HG03571 (cell line): ENCODE measurements at regions not wholly inside any gene's neighbourhood (a gene's known extent, or its start where the extent isn't known, plus 50 kb on each side); places are given as distances from the start of the nearest gene placed in this dataset.

Experiments used
- ATAC-seq: cut with Tn5 transposase; IDR thresholded peaks from one replicate; pipeline ENCODE4 v1.9.1; 2021; ENCODE audit not compliant: unreplicated experiment

DNA sequence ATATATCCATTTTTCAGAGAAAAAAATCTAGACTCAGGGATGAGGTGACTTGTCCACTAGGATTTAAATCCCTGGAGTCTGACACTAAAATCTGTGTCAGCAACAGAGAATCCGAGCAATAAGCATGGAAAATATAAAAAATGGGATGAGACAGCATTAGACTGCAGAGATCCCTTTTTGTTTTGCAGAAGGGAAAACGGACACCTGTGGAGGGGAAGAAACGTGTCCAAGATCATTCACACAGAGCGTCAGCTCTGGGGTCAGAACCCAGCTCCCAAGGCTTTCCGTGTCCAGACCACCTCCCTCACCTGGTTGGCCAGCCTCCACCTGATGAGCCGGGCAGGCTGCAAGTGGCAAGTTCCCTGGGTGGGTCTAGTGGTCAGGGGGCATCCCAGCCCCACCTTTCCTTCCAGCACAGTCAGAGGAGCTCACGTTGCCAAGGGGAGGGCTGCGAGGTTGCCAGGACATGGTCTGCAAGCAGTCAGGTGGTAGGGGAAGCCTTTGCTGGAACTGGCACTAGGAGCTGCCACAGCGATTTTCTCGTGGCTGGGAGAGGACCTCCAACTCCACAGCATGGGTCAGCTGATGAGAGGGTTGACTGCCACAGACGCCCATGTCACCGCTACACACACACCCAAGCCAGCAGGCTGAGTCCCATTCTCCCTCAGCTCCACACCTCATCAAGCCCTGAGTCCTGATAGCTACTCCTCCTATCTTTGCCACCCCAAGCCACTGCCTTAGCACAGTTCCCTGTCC, 65.9 kb upstream of the CPLX2 start:
- ATAC-seq, result no peak

DNA sequence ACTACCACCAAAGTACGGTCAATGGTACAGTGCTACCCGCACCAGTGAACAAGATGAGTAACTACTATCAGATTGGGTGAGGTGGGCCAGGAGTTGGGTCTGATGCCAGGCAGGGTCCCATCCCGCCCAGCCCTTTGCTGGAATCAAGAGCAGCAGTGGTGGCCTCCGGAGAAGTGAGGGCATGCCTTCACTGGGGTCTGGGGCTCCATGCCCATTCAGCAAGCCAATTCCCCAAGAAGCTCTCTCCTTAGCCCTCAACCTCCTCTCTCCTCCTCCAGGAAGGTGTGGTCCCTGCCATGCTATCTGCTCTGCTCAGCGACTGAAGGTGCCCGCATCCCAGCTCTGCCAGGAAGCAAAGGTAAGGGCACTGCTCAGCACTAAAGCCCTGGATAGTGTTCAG, 62.7 kb upstream of the CPLX2 start:
- no peak for ATAC-seq

DNA sequence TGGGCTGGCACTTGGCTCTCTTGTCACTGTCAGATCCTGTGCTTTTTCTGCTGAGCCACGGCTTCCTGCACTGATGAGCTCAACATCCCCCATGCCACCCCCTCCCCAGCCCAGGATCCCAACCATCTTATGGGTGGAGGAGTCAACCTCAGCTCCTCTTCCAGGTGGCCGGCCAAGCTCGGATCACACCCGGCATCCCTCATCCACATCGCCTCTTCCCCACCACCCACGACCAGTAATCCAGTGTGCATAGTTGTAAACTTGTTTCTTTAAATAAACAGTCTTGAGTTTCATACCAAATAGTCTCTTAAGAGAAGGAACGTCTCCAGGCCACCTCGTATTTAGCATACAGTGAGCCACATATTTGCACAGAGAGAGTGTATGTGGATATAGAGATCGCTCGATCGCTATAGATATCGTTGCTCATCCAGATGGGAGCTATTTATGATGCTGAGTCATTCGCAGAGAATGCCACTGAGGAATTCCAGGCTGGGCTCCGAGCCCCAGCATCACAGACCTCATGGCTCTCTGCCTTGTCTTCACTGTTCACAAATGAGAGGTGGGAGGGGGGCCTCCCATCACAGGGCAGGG, 61.8 kb upstream of the CPLX2 start:
- ATAC-seq, result no peak

DNA sequence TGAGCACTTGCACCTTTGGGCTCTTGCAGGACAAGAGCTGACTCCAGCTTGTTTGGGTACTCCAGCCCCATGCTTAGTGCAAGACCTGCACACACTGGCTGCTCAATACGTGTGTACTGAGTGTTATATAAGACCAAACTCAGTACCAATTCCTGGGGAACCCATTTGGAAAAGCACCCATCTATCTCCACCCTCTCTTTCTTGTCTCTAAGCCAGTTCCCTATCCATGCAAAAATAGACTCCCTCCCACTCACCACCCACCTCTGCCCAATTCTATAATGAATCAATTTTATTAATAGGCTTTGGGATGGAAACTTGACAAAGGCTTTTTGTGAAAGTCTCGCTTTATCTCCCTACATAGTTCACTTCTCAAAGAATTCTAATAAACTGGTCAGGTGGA, 60.9 kb upstream of the CPLX2 start:
- ATAC-seq, result no peak

DNA sequence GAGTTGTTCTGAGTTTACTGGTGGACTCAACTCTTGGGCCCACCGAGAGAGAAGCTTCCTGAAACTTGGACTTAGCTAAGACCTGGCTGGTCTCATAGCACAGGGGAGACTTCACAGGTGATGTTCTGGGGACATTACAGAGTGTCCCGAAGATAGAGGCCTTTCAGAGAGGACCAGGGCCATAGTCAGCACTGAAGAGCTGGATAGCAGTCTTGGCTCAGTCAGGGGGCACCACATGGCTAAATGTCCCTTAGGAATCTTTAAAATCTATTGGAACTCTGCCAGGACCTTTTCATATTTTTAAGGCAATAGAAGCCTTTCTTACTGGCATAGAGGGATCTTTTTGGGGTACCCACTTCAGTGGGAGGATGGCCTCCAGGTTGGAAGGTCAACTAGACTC, 59.8 kb upstream of the CPLX2 start:
- ATAC-seq, result no peak

- no peak for ATAC-seq
These were observed 57.3 kb upstream of the CPLX2 start for GRCh38 chr5:175813943-175814630.

DNA sequence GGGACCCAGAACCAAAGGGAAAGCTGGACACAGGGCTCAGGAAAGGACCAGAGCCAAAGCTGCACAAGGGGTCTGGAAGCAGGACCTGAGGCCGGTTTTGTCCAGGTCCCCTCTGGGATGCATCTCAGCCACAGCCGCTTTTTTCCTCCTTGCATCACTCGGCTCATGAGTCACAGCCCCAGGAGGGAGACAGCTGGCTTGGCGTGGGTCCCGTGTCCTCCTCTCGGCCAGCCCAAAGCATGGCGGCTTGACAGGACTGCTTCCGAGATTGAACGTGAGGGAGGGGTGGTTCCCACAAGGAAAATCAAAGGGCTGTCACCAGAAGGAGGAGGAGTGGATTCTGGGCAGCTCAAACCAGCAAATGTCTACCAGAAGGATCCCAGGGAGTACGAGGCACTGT, 56.7 kb upstream of the CPLX2 start:
- no peak for ATAC-seq

- ATAC-seq, result no peak
These were observed 56.1 kb upstream of the CPLX2 start for GRCh38 chr5:175815126-175815913.

GRCh38 chr5:175816348-175816747, 55.0 kb upstream of the CPLX2 start:
- no peak for ATAC-seq

DNA sequence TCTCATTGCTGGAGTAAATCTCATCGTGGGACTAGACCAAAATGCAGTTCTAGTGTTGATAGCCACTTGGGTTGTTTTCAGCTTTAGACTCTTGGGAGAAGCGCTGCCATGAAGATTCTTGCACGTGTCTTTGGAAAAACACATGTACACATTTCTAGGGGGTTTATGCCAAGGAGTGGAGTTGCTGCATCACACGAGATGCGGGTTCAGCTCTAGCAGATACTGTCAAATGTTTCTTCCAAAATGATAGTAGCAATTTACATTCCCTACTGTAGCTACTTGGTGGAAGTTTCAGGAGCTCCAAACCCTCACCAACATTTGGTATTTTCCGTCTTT, 52.3 kb upstream of the CPLX2 start:
- no peak for ATAC-seq

GRCh38 chr5:175820230-175820629, 51.1 kb upstream of the CPLX2 start:
- ATAC-seq, result no peak
